Activated T-cell treated with anti-CD3 and anti-CD28 coated beads, Interleukin-2, amount 50 U/mL, for 4 hours (primary cell): ENCODE measurements at regions not wholly inside any gene's neighbourhood (a gene's known extent, or its start where the extent isn't known, plus 50 kb on each side); places are given as distances from the start of the nearest gene placed in this dataset.
"Not testable (repeated sequence)": the region's sequence is repeated elsewhere in the genome, so short reads cannot be mapped to it uniquely, and the experiment has no call there.

Experiments
- ATAC-seq, 2 donors: fragments of 200-7000 bp; cut with Tn5 transposase; one replicate each; pipeline ENCODE4 v1.10.0; 2021
- DNase-seq: peaks from one replicate; pipeline ENCODE4 v3.0.0-alpha.2; 2020
- H3K27me3 Mint-ChIP-seq: one replicate; pipeline ENCODE4 v1.8.0; 2021; ENCODE audit warnings: low read depth, mixed read lengths
- H3K36me3 Mint-ChIP-seq: one replicate; pipeline ENCODE4 v1.8.0; 2022; ENCODE audit warnings: mixed read lengths; ENCODE audit not compliant: insufficient read depth
- H3K4me1 Mint-ChIP-seq: one replicate; pipeline ENCODE4 v1.8.0; 2021; ENCODE audit warnings: low read depth, mixed read lengths
- H3K4me3 Mint-ChIP-seq: one replicate; pipeline ENCODE4 v1.8.0; 2021; ENCODE audit warnings: mild to moderate bottlenecking, moderate library complexity, mixed read lengths
- H3K9me3 Mint-ChIP-seq: one replicate; pipeline ENCODE4 v1.8.0; 2021; ENCODE audit warnings: mixed read lengths

- not testable (repeated sequence) for H3K4me3 Mint-ChIP-seq, H3K4me1 Mint-ChIP-seq, H3K36me3 Mint-ChIP-seq, H3K27me3 Mint-ChIP-seq, DNase-seq, H3K9me3 Mint-ChIP-seq
- peak in 1 of 2 donors; percentile 89 for ATAC-seq
These were observed 65.0 kb upstream of the TP53TG3 start for GRCh38 chr16:32740766-32741499.
